DND-41 (cell line): ENCODE measurements at regions not wholly inside any gene's neighbourhood (a gene's known extent, or its start where the extent isn't known, plus 50 kb on each side); places are given as distances from the start of the nearest gene placed in this dataset.

Experiments used
- EZH2 ChIP-seq: IDR thresholded peaks from 3 replicates; pipeline ENCODE4 v1.6.1; 2012; ENCODE audit warnings: borderline replicate concordance, low read depth, mild to moderate bottlenecking, moderate library complexity, low read length, inconsistent platforms; ENCODE audit not compliant: severe bottlenecking
- TF ChIP-seq, protein P1 (sequence below): IDR thresholded peaks from 2 replicates; pipeline ENCODE4 v1.5.1; 2012; ENCODE audit warnings: borderline replicate concordance, low read length, moderate library complexity, mild to moderate bottlenecking; ENCODE audit not compliant: poor library complexity, severe bottlenecking; ENCODE audit errors: extremely low read depth

DNA sequence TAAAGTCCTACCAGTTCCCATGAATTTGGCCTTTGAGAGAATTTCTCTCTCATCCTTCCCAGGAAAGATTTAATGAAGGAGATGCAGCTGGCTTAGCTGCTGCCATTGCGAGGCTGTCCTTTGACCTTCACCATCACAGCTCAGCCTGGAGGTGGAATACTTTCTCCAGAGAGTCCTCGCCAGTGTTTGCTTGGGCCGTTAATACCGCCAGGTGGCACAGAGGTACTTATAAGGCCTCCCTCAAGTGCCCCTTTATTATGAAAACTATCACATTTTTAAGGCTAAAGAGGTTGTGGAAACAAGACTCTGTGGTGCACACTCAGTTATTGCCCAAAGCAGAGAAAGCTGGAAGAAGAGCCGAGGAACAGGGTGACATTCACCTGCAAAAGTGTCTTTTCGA is 330.6 kb downstream of the CCSER2 start:
- TF ChIP-seq, protein P1, sequence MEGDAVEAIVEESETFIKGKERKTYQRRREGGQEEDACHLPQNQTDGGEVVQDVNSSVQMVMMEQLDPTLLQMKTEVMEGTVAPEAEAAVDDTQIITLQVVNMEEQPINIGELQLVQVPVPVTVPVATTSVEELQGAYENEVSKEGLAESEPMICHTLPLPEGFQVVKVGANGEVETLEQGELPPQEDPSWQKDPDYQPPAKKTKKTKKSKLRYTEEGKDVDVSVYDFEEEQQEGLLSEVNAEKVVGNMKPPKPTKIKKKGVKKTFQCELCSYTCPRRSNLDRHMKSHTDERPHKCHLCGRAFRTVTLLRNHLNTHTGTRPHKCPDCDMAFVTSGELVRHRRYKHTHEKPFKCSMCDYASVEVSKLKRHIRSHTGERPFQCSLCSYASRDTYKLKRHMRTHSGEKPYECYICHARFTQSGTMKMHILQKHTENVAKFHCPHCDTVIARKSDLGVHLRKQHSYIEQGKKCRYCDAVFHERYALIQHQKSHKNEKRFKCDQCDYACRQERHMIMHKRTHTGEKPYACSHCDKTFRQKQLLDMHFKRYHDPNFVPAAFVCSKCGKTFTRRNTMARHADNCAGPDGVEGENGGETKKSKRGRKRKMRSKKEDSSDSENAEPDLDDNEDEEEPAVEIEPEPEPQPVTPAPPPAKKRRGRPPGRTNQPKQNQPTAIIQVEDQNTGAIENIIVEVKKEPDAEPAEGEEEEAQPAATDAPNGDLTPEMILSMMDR: no peak
- no peak for TF ChIP-seq EZH2
